Large intestine (tissue), 3 donors: ENCODE measurements at regions not wholly inside any gene's neighbourhood (a gene's known extent, or its start where the extent isn't known, plus 50 kb on each side); places are given as distances from the start of the nearest gene placed in this dataset.
A peak's percentile ranks its signal among the peaks of the same experiment; 100 is the strongest.
"Not testable (repeated sequence)": the region's sequence is repeated elsewhere in the genome, so short reads cannot be mapped to it uniquely, and the experiment has no call there.

Experiments used
- DNase-seq, 2 donors: peaks; one replicate each; pipeline versions ENCODE4 v3.0.0 to v3.0.0-alpha.2; 2013
- H3K27ac ChIP-seq: one replicate; pipeline ENCODE4 v1.5.1; 2013; ENCODE audit warnings: low read length
- H3K27me3 ChIP-seq: 2 replicates; pipeline ENCODE4 v1.6.1; 2013; ENCODE audit warnings: low read length; ENCODE audit not compliant: control insufficient read depth, insufficient read depth
- H3K36me3 ChIP-seq: 2 replicates; pipeline ENCODE4 v1.6.1; 2013; ENCODE audit warnings: low read length; ENCODE audit not compliant: control insufficient read depth, insufficient read depth
- H3K4me1 ChIP-seq: one replicate; pipeline ENCODE4 v1.6.1; 2013; ENCODE audit warnings: low read length; ENCODE audit not compliant: control insufficient read depth, insufficient read depth
- H3K4me3 ChIP-seq: one replicate; pipeline ENCODE4 v1.5.1; 2013; ENCODE audit warnings: low read length
- H3K9me3 ChIP-seq: one replicate; pipeline ENCODE4 v1.6.1; 2013; ENCODE audit warnings: mild to moderate bottlenecking, low read depth, low read length, moderate library complexity; ENCODE audit not compliant: control insufficient read depth
- WGBS: methylation state at CpG from one replicate; pipeline ENCODE4 v1.1.5; 2013; ENCODE audit warnings: low lambda C conversion rate; ENCODE audit not compliant: insufficient coverage; 5-methylcytosine and 5-hydroxymethylcytosine counted together

GRCh38 chr6:30819297-30819917 lies 64.9 kb upstream of the DDR1 start:
- WGBS, result 100% methylated on average over 1 of the region's 10 CpGs
- Histone ChIP-seq H3K36me3 (no peaks in the 10 kb centered on the region), H3K4me3 (no peak overlapping the region), H3K27me3 (no peaks in the 10 kb centered on the region), H3K9me3 (no peaks in the 10 kb centered on the region), H3K27ac (no peak overlapping the region), H3K4me1 (peaks cover 6% of the 10 kb centered on the region)
- DNase-seq, result no peak

- Histone ChIP-seq H3K27ac (no peak overlapping the region), H3K4me1 (peaks cover 14% of the 10 kb centered on the region)
Observed at GRCh38 chr6:30818391-30818841, 65.9 kb upstream of the DDR1 start.

GRCh38 chr6:30816791-30817739 lies 67.3 kb upstream of the DDR1 start:
- no peaks in the 10 kb centered on the region for H3K36me3 ChIP-seq
- H3K4me1 ChIP-seq, result peaks cover 19% of the 10 kb centered on the region
- no peak for DNase-seq
- no peak overlapping the region for H3K27ac ChIP-seq
- no peaks in the 10 kb centered on the region for H3K9me3 ChIP-seq
- no CpG with 5 or more reads among the region's 9 CpGs for WGBS
- H3K27me3 ChIP-seq, result no peaks in the 10 kb centered on the region
- H3K4me3 ChIP-seq, result no peak overlapping the region

More at GRCh38 chr6:30818391-30818841, 65.9 kb upstream of the DDR1 start:
- Histone ChIP-seq H3K36me3 (no peaks in the 10 kb centered on the region), H3K4me3 (no peak overlapping the region), H3K9me3 (no peaks in the 10 kb centered on the region), H3K27me3 (no peaks in the 10 kb centered on the region)
- WGBS, result 80% methylated on average over 1 of the region's 4 CpGs
- DNase-seq, result no peak

GRCh38 chr6:30816296-30816695 lies 68.0 kb upstream of the DDR1 start:
- no CpG with 5 or more reads among the region's 34 CpGs for WGBS
- H3K4me3 ChIP-seq, DNase-seq, H3K36me3 ChIP-seq, H3K9me3 ChIP-seq, H3K27me3 ChIP-seq, H3K27ac ChIP-seq: not testable (repeated sequence)
- H3K4me1 ChIP-seq, result peaks cover 15% of the 10 kb centered on the region

DNA sequence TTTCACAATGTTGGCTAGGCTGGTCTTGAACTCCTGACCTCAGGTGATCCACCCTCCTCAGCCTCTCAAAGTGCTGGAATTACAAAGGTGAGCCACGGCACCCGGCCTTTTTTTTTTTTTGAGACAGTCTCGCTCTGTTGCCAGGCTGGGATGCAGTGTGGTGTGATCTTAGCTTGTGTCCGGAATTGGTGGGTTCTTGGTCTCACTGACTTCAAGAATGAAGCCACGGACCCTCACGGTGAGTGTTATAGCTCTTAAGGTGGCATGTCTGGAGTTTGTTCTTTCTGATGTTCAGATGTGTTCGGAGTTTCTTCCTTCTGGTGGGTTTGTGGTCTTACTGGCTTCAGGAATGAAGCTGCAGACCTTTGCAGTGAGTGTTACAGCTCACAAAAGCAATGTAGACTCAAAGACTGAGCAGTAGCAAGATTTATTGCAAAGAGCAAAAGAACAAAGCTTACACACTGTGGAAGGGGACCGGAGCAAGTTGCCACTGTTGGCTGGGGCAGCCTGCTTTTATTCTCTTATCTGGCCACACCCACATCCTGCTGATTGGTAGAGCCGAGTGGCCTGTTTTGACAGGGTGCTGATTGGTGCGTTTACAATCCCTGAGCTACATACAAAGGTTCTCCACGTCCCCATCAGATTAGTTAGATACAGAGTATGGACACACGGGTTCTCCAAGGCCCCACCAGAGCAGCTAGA lies 69.1 kb upstream of the DDR1 start:
- H3K27me3 ChIP-seq, H3K9me3 ChIP-seq, H3K27ac ChIP-seq, H3K4me3 ChIP-seq, DNase-seq, H3K36me3 ChIP-seq: not testable (repeated sequence)
- H3K4me1 ChIP-seq, result peaks cover 15% of the 10 kb centered on the region
- WGBS, result no CpG with 5 or more reads among the region's 12 CpGs

DNA sequence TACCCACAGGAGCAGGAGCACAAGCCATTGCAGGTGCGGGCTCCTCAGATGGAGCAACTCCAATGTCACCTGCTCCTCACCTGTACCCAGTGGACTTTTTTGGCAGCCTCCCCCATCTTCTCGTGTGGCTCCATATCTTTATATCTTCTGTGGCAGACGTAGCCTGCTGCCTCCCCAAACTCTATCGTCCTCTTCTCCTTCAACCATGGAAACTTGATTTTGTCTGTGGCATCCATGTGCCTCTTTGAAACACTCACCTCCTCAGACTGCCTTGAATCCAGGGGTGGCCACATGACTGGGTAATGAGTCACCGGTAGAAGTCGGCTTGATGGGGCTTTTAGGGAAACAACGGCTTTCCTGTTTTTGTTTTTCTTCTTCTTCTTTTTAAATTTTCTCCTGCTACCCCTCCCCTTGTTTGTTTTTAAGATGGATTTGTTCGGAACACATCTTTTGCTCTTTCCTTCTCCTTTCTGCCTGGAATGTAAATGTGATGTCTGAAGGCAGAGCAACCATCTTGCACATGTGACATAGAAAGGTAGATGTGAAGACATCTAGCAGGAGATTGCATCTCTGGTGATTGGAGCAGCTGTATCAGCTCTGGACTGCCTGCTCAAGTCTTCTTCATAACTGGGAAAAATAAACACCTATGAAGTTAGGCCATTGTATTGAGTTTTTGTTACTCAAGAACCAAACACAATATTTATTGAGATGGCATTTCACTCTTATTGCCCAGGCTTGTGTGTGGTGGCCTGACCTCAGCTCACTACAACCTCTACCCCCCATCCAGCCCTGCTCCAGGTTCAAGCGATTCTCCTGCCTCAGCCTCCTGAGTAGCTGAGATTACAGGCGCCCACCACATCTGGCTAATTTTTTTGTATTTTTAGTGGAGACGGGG lies 69.9 kb upstream of the DDR1 start:
- H3K27ac ChIP-seq, result peak overlapping the region; percentile 70
- H3K9me3 ChIP-seq, result no peaks in the 10 kb centered on the region
- H3K27me3 ChIP-seq, result no peaks in the 10 kb centered on the region
- peaks cover 15% of the 10 kb centered on the region for H3K4me1 ChIP-seq
- 74% methylated on average over 4 of the region's 11 CpGs for WGBS
- no peak overlapping the region for H3K4me3 ChIP-seq
- no peaks in the 10 kb centered on the region for H3K36me3 ChIP-seq
- DNase-seq, result peak in 1 of 2 donors; percentile 46

GRCh38 chr6:30813631-30814145 lies 69.3 kb upstream of the IER3 start:
- Histone ChIP-seq H3K4me1 (peaks cover 15% of the 10 kb centered on the region), H3K36me3 (no peaks in the 10 kb centered on the region), H3K27me3 (no peaks in the 10 kb centered on the region), H3K9me3 (no peaks in the 10 kb centered on the region), H3K27ac (peak overlapping the region; percentile 70), H3K4me3 (no peak overlapping the region)
- DNase-seq, result peak in 1 of 2 donors; percentile 66
- WGBS, result 17% methylated on average over 1 of the region's 9 CpGs

- no CpG with 5 or more reads among the region's 7 CpGs for WGBS
Observed at GRCh38 chr6:30810813-30811339, 66.5 kb upstream of the IER3 start.

GRCh38 chr6:30807566-30807965 lies 63.2 kb upstream of the IER3 start:
- not testable (repeated sequence) for H3K27me3 ChIP-seq, H3K4me3 ChIP-seq, DNase-seq, H3K9me3 ChIP-seq, H3K4me1 ChIP-seq, H3K36me3 ChIP-seq, H3K27ac ChIP-seq
- no CpG with 5 or more reads among the region's 26 CpGs for WGBS

More at GRCh38 chr6:30810813-30811339, 66.5 kb upstream of the IER3 start:
- Histone ChIP-seq H3K27me3 (no peaks in the 10 kb centered on the region), H3K9me3 (no peaks in the 10 kb centered on the region), H3K4me3 (no peak overlapping the region), H3K27ac (no peak overlapping the region), H3K36me3 (no peaks in the 10 kb centered on the region), H3K4me1 (peaks cover 15% of the 10 kb centered on the region)
- peak in 1 of 2 donors; percentile 45 for DNase-seq
